ENCODE measurements at regions not wholly inside any gene's neighbourhood (a gene's known extent, or its start where the extent isn't known, plus 50 kb on each side); places are given as distances from the start of the nearest gene placed in this dataset.

GRCh38 chr10:4373612-4374011 lies 452.4 kb upstream of the AKR1E2 start:
- no peak overlapping the region for H3K4me3 ChIP-seq (replicated peaks in 1 of 3; ENCODE audit: insufficient read depth in 1 of 3, low read depth in 1 of 3, low read length in 3 of 3)
- no peak overlapping the region for H3K4me2 ChIP-seq (ENCODE audit: insufficient read depth, low read length)
- no peak overlapping the region for H2AFZ ChIP-seq (ENCODE audit: low read depth, low read length)
- H3K27me3 ChIP-seq (ENCODE audit: control insufficient read depth in 2 of 2, insufficient read depth in 2 of 2, low read length in 2 of 2): no peaks in the 10 kb centered on the region
- DNase-seq (ENCODE audit: low read depth, low spot score) (no peak), FAIRE-seq (no peak)
- peak overlapping the region; percentile 91 for H3K27ac ChIP-seq (ENCODE audit: insufficient read depth, low read depth, low read length)
- TF ChIP-seq EZH2 (IDR thresholded peaks at IDR 0.05; ENCODE audit: borderline replicate concordance, low read depth, low read length, severe bottlenecking): no peak
- no peak for TF ChIP-seq POLR2AphosphoS5 (IDR thresholded peaks at IDR 0.05; ENCODE audit: insufficient read depth, low read depth, low read length)
- TF ChIP-seq FOS (IDR thresholded peaks at IDR 0.05; ENCODE audit: borderline replicate concordance, insufficient read depth, low read length): no peak
- TF ChIP-seq POLR2A (IDR thresholded peaks at IDR 0.05; ENCODE audit: low read depth, low read length): no peak
- no peak for TF ChIP-seq GATA2 (IDR thresholded peaks at IDR 0.05; ENCODE audit: insufficient read depth, insufficient read length, low read depth, low read length)
- TF ChIP-seq JUN (IDR thresholded peaks at IDR 0.05; ENCODE audit: borderline replicate concordance, insufficient read depth, insufficient read length, low read depth): no peak
- TF ChIP-seq, protein P1, sequence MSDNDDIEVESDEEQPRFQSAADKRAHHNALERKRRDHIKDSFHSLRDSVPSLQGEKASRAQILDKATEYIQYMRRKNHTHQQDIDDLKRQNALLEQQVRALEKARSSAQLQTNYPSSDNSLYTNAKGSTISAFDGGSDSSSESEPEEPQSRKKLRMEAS (IDR thresholded peaks at IDR 0.05; ENCODE audit: insufficient read depth, insufficient read length): no peak
- TF ChIP-seq MYC (IDR thresholded peaks at IDR 0.05; ENCODE audit: low read depth, low read length): no peak
- TF ChIP-seq, protein P2, sequence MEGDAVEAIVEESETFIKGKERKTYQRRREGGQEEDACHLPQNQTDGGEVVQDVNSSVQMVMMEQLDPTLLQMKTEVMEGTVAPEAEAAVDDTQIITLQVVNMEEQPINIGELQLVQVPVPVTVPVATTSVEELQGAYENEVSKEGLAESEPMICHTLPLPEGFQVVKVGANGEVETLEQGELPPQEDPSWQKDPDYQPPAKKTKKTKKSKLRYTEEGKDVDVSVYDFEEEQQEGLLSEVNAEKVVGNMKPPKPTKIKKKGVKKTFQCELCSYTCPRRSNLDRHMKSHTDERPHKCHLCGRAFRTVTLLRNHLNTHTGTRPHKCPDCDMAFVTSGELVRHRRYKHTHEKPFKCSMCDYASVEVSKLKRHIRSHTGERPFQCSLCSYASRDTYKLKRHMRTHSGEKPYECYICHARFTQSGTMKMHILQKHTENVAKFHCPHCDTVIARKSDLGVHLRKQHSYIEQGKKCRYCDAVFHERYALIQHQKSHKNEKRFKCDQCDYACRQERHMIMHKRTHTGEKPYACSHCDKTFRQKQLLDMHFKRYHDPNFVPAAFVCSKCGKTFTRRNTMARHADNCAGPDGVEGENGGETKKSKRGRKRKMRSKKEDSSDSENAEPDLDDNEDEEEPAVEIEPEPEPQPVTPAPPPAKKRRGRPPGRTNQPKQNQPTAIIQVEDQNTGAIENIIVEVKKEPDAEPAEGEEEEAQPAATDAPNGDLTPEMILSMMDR (IDR thresholded peaks at IDR 0.05; ENCODE audit: extremely low read depth in 1 of 2, insufficient read depth in 1 of 2, low read depth in 1 of 2, low read length in 2 of 2): no peak
- H3K36me3 ChIP-seq (ENCODE audit: control insufficient read depth in 2 of 2, extremely low read depth in 1 of 2, insufficient read depth in 2 of 2, low read length in 2 of 2): no peaks in the 10 kb centered on the region
- dilution Hi-C loops (cut with MboI; ENCODE audit: extremely low pct_ligation_motif_present, low sequenced_read_pairs): no loop called here
- H3K4me1 ChIP-seq (ENCODE audit: control insufficient read depth, extremely low read depth, insufficient read depth, low read length): peaks cover 14% of the 10 kb centered on the region
- ChIA-PET POLR2A (no interaction called here), CTCF (no interaction called here)
- peak overlapping the region; percentile 31 for H3K9ac ChIP-seq (replicated peaks; ENCODE audit: extremely low read depth, insufficient read depth, low read length)
- H4K20me1 ChIP-seq (replicated peaks; ENCODE audit: control insufficient read depth, extremely low read depth, insufficient read depth, low read length): no peaks in the 10 kb centered on the region
- no peaks in the 10 kb centered on the region for H3K79me2 ChIP-seq (ENCODE audit: control insufficient read depth, insufficient read depth, low read length)
- H3K9me1 ChIP-seq (replicated peaks; ENCODE audit: control insufficient read depth, extremely low read depth, insufficient read depth, low read length): no peaks in the 10 kb centered on the region
- intact Hi-C loops (cut with micrococcal nuclease): loop anchor here (2.0 to 5.0 kb wide), 4 partner anchors 284 to 487 kb away; no protein-coding TSS in a partner anchor
- no TSS peak for BruUV-seq (replicated peaks)
- H3K9me3 ChIP-seq (replicated peaks; ENCODE audit: control insufficient read depth, insufficient read depth, low read length): no peaks in the 10 kb centered on the region
